Stimulated activated CD8-positive, alpha-beta memory T cell treated with anti-CD3 and anti-CD28 coated beads, Interleukin-4, amount 100 ng/mL, for 1 hour (primary cell): ENCODE measurements at regions not wholly inside any gene's neighbourhood (a gene's known extent, or its start where the extent isn't known, plus 50 kb on each side); places are given as distances from the start of the nearest gene placed in this dataset.
"Not testable (repeated sequence)": the region's sequence is repeated elsewhere in the genome, so short reads cannot be mapped to it uniquely, and the experiment has no call there.

ENCODE experiments used
- DNase-seq, 2 donors: peaks; one replicate each; pipeline ENCODE4 v3.0.0-alpha.2; 2020; ENCODE audit warnings: low read depth in 2 of 2, low spot score in 1 of 2

DNA sequence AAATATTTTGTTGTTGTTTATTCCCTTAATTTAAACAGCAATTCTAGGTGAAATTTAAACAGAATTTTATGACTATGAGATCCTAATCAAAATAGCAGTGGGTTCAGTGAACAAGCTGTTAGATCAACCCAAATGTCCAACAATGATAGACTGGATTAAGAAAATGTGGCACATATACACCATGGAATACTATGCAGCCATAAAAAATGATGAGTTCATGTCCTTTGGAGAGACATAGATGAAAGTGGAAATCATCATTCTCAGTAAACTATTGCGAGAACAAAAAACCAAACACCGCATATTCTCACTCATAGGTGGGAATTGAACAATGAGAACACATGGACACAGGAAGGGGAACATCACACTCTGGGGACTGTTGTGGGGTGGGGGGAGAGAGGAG is 407.3 kb upstream of the ADAMTSL1 start:
- DNase-seq = not testable (repeated sequence)

GRCh38 chr9:18067548-18068120 is 406.3 kb upstream of the ADAMTSL1 start:
- no peak for DNase-seq

DNA sequence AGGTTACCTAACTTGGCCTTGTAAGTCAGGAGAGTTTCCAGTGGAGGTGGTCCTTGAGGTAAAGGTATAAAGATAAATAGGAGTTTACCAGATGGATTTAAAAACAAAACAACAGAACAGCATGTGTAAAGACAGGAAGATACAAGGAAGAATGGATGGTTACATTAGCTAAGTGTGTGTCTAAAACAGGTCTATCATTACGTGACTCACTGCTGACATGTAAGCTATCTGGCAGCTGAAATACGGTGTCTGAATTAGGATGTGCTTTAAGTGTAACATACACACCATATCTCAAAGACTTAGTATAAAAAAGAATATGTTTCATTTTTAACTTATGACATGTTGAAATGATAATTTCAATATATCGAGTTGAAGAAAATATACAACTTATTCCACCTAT is 405.1 kb upstream of the ADAMTSL1 start:
- no peak for DNase-seq

GRCh38 chr9:18071651-18072060 is 402.3 kb upstream of the ADAMTSL1 start:
- DNase-seq = no peak

DNA sequence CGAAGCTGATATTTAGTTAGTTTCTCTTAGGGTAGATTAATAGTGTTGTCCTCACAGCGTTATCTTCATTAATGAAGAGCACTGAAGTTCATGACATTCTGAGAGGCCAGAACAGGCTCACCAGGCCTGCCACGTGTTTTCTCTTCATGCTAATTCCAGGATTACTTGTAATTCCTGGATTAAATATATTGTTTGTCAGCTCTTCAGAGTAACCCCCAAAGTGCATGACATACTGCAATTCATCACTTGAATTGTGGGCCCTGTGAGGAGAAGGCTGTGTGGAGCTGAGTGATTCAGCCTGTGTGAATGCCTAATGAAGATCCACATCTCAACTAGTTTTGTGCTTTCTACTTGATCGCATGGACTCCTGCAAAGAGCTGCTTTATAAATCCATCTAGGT is 401.0 kb upstream of the ADAMTSL1 start:
- no peak for DNase-seq

- no peak for DNase-seq
Measured at GRCh38 chr9:18074041-18074440, 399.9 kb upstream of the ADAMTSL1 start.

DNA sequence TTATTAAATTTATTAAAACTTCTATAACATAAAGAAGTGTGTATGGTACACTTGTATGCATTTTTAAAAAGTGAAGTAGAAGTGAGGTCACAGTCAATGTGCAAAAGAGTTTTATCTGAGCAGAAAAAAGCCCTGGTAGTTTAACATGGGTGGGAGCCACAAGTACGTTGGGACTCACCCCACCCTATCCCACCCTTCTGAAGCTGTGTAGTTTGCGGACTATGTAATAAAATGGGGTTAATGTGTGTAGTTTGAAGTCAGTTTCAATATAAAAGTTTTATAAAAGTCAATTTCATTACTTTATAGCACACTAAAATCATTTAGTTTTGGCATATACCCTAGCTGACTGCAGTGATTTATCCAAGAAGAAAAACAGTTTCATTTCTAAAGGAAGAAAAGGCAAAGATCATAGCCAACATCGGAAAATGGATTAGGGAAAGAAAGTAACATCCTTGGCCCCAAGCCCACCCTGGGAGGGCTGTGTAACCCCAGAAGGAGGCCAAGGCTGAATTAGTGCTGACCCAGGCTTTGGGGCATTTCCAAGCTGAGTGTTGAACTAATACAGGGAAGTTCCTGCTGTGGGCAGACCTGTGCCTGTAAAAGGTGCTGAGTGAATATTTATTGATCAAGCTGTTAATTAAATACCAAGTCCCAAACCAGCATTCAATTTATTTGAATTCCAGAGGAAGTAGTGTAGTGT is 398.6 kb upstream of the ADAMTSL1 start:
- DNase-seq = no peak

GRCh38 chr9:18077941-18078678 is 395.8 kb upstream of the ADAMTSL1 start:
- DNase-seq = no peak

GRCh38 chr9:18092138-18092537 is 381.8 kb upstream of the ADAMTSL1 start:
- no peak for DNase-seq

- DNase-seq = no peak
Measured at GRCh38 chr9:18106006-18106560, 367.9 kb upstream of the ADAMTSL1 start.

GRCh38 chr9:18109675-18110074 is 364.3 kb upstream of the ADAMTSL1 start:
- DNase-seq = no peak

- DNase-seq = no peak
Measured at GRCh38 chr9:18111146-18111545, 362.8 kb upstream of the ADAMTSL1 start.

DNA sequence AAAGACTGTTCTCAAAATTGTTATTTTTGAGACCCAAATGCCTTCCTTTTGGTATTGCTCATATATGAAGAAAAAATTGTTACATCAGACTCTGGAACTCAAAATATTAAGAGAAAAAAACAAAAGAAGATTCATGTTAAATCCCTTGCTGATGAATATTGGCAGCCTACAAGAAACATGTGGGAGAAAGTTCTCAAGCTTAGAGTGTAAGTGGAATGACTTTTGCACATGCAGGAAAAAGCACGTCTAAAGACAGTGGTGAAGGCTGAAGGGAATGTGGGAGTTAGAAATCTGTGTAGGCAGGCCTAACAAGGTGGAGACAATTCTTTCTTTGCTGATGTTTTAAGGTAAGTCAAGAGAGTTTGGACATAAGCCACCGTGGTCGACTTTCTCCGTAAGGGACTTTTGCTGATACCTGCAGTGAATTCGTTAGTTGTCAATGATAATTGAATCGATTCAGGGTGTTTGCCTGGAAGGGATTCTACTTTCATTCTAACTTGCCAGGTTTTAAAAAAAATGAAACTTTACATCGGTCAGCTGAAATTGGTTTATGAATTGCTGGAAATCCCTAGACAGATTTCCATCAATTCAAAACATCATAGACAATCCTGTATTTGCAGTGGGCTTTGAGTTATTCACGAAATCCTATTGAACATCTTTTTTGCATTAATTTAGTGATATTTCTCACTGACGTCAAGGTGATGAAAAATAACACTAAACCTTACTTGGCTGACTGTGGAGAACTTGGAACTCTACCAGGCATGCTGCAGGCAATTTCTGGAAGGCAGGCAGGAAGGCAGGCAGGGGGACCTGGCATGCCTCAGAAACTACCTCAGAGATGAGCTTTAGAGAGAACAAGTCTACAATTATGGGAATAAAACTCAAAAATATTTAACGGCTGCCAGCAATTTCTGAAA is 359.1 kb upstream of the ADAMTSL1 start:
- no peak for DNase-seq

DNA sequence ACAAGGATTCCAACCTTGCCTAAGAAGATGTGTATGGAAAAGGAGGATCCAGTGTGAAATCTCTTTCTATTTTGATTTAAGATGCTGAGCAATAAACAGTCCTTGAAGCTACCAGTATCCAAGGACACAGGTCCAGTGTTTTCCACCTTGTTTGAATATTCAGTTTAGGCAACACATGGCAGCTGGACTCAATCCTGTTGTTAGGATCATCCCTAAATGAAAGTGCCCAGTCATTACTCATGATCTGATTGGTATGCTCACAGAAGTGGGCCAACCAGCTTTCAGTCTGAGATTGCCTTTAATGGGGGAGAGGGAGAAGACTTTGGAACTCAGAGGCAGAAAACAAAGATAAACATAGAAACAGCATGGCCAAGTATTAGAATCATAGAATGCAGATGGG is 355.7 kb upstream of the ADAMTSL1 start:
- DNase-seq = no peak

DNA sequence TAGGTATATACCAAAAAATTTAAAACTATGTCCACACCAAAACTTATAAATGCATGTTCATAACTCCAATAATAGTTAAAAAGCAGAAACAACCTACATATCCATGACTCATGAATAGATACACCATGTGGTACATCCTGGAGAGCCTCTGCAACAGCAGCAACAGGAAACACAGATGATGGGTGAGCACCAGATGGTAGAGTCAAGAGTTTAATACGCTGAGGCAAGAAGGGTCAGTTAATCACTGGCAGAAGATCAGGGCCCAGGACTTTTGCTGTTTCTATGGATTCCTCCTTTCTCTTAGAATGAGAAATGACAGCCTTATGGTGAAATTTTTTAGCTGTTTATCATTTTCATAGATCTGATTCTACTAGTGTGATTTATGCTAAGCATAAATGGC is 351.8 kb upstream of the ADAMTSL1 start:
- DNase-seq = no peak

GRCh38 chr9:18124760-18125159 is 349.2 kb upstream of the ADAMTSL1 start:
- no peak for DNase-seq

DNA sequence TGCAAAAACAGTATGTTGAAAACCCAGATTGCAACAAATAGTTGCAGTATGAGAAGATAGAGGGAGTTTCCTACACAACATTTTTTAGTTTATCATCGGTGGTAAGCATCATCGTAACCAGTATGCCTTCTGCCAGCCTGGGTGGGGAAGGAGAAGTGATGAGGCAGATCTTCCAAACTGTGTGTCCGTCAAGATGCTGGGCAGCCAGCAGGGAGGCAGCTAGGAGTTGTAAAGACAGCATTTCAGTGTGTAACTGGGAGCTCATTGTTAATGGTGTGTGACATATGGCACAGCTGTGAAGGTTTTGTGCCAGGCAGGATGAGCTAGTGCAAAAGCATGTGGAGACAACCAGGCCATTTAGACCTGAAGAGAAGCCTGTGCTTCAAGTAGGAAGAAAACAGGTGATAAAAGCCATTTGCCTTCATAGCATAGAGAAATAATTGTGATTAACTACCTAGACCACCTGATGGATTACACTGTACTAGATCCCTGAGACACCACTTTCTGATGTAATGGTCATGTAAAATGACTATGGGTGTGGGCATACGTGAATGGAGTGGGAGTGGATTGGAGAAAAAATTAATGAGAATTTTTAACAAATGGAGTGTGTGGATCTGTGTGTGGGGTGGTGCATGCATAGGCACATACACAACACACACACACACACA is 347.0 kb upstream of the ADAMTSL1 start:
- no peak for DNase-seq

DNA sequence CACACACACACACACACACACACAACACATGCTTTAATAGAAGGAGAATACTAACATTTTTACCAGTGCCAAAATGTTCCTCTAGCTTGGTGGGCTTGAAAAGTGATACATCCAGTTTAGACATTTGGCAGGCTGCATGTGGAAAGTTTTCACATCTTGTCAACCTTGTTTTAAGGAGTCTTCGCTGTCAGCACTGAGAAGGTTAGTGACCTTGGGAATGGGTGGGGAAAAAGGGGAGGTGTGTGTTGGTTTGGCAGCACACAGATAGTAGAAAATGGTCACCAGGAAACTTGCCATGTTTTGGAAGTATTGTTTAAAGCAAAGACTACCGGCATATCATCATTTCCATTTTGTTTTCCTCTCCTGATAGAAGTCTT is 346.5 kb upstream of the ADAMTSL1 start:
- no peak for DNase-seq

- DNase-seq = no peak
Measured at GRCh38 chr9:18129809-18130334, 344.1 kb upstream of the ADAMTSL1 start.

- no peak for DNase-seq
Measured at GRCh38 chr9:18136354-18136994, 337.5 kb upstream of the ADAMTSL1 start.
